ENCODE measurements at regions not wholly inside any gene's neighbourhood (a gene's known extent, or its start where the extent isn't known, plus 50 kb on each side); places are given as distances from the start of the nearest gene placed in this dataset.

GRCh38 chr5:171705036-171705435 lies 80.6 kb upstream of the SMIM23 start:
- H2AFZ ChIP-seq (ENCODE audit: low read depth, low read length): no peak overlapping the region
- no peaks in the 10 kb centered on the region for H3K9me3 ChIP-seq (ENCODE audit: low read length)
- H4K20me1 ChIP-seq (ENCODE audit: insufficient read depth): no peaks in the 10 kb centered on the region
- no peaks in the 10 kb centered on the region for H3K36me3 ChIP-seq (ENCODE audit: insufficient read depth, low read length)
- H3K27ac ChIP-seq (ENCODE audit: low read length): no peak overlapping the region
- no peak overlapping the region for H3K4me2 ChIP-seq (ENCODE audit: low read length)
- TF ChIP-seq TAF1 (IDR thresholded peaks at IDR 0.05; ENCODE audit: low read depth): no peak
- TF ChIP-seq EP300 (conservative IDR thresholded peaks at IDR 0.05; ENCODE audit: poor library complexity, severe bottlenecking): no peak
- no peak for TF ChIP-seq SMC3 (conservative IDR thresholded peaks at IDR 0.05; ENCODE audit: poor library complexity)
- TF ChIP-seq POLR2AphosphoS5 (IDR thresholded peaks at IDR 0.05): no peak
- TF ChIP-seq CTCF (IDR thresholded peaks at IDR 0.05; ENCODE audit: poor library complexity, severe bottlenecking): no peak
- TF ChIP-seq EZH2 (IDR thresholded peaks at IDR 0.05; ENCODE audit: borderline replicate concordance, insufficient read depth, low read length, poor library complexity, severe bottlenecking): no peak
- no peak for TF ChIP-seq MXI1 (conservative IDR thresholded peaks at IDR 0.05; ENCODE audit: poor library complexity, severe bottlenecking)
- no peak for TF ChIP-seq RAD21 (conservative IDR thresholded peaks at IDR 0.05)
- no peak for TF ChIP-seq REST (IDR thresholded peaks at IDR 0.05; ENCODE audit: borderline replicate concordance)
- no peaks in the 10 kb centered on the region for H3K79me2 ChIP-seq (replicated peaks; ENCODE audit: insufficient read depth, low read length)
- H3K4me3 ChIP-seq (ENCODE audit: low read length): no peak overlapping the region
- H3K9ac ChIP-seq (ENCODE audit: low read length): no peak overlapping the region
- no peaks in the 10 kb centered on the region for H3K27me3 ChIP-seq (ENCODE audit: insufficient read depth, low read depth, low read length)
- H3K9me2 ChIP-seq (ENCODE audit: insufficient read depth, low read length): no peaks in the 10 kb centered on the region
- no peaks in the 10 kb centered on the region for H3F3A ChIP-seq (ENCODE audit: insufficient read depth, low read length, poor library complexity, severe bottlenecking)

DNA sequence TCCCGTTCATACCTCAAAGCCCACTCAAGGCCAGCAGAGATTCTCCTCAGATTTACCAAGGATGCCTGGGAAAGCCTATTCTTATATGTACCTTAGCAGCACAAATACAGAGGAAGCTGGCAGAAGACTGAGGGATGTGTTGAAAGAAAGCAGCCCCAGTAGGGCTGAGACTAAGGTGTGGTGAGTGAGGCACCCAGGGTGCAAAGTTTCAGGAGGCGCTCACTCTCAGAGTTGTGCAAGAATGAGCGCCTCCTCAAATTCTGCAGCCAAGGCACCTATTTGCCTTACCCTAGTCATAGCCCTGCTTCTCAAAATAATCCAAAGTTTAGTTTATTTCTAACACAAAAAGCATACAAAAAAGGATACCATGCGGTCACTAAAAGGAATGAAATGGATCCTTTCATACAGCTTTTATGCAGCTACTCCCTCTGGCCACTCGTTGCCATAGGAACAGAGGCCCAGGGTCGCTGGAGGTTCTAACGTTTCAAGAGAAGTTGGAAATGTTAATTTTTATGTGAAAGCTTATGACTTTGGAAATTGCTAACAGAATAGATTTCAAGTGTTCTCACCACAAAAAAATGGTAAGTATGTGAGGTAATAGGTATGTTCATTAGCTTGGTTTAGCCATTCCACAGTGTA lies 79.7 kb upstream of the SMIM23 start:
- Histone ChIP-seq H4K20me1 (ENCODE audit: insufficient read depth) (no peaks in the 10 kb centered on the region), H3K9ac (ENCODE audit: low read length) (no peak overlapping the region), H3F3A (ENCODE audit: insufficient read depth, low read length, poor library complexity, severe bottlenecking) (no peaks in the 10 kb centered on the region), H3K36me3 (ENCODE audit: insufficient read depth, low read length) (no peaks in the 10 kb centered on the region), H3K79me2 (replicated peaks; ENCODE audit: insufficient read depth, low read length) (no peaks in the 10 kb centered on the region), H3K9me2 (ENCODE audit: insufficient read depth, low read length) (no peaks in the 10 kb centered on the region), H3K9me3 (ENCODE audit: low read length) (no peaks in the 10 kb centered on the region), H3K4me3 (ENCODE audit: low read length) (no peak overlapping the region), H3K4me2 (ENCODE audit: low read length) (no peak overlapping the region), H3K27me3 (ENCODE audit: insufficient read depth, low read depth, low read length) (no peaks in the 10 kb centered on the region), H3K27ac (ENCODE audit: low read length) (no peak overlapping the region), H2AFZ (ENCODE audit: low read depth, low read length) (no peak overlapping the region)
- TF ChIP-seq REST (IDR thresholded peaks at IDR 0.05; ENCODE audit: borderline replicate concordance) (no peak), RAD21 (conservative IDR thresholded peaks at IDR 0.05) (no peak), SMC3 (conservative IDR thresholded peaks at IDR 0.05; ENCODE audit: poor library complexity) (no peak), CTCF (IDR thresholded peaks at IDR 0.05; ENCODE audit: poor library complexity, severe bottlenecking) (no peak), TAF1 (IDR thresholded peaks at IDR 0.05; ENCODE audit: low read depth) (no peak), POLR2AphosphoS5 (IDR thresholded peaks at IDR 0.05) (no peak), EP300 (conservative IDR thresholded peaks at IDR 0.05; ENCODE audit: poor library complexity, severe bottlenecking) (no peak), MXI1 (conservative IDR thresholded peaks at IDR 0.05; ENCODE audit: poor library complexity, severe bottlenecking) (no peak), EZH2 (IDR thresholded peaks at IDR 0.05; ENCODE audit: borderline replicate concordance, insufficient read depth, low read length, poor library complexity, severe bottlenecking) (no peak)

Measured in neural cell (in vitro differentiated cells).